T47D (cell line): ENCODE measurements at regions not wholly inside any gene's neighbourhood (a gene's known extent, or its start where the extent isn't known, plus 50 kb on each side); places are given as distances from the start of the nearest gene placed in this dataset.

Experiments
- DNase-seq, 2 experiments: peaks; one replicate each; pipeline versions ENCODE4 v3.0.0 to v3.0.0-alpha.2; 2011 to 2012; ENCODE audit warnings: low read depth in 1 of 2, low spot score in 1 of 2
- JUND ChIP-seq: IDR thresholded peaks from 2 replicates; pipeline ENCODE4 v1.6.1; 2012; ENCODE audit warnings: low read depth
- in situ Hi-C: cut with HindIII; loops from 2 replicates; pipeline ENCODE4 v1.10.0; 2016; ENCODE audit warnings: low sequenced_read_pairs, low pct_unique_long_range_greater_than_20kb

GRCh38 chr13:40503011-40503410 lies 163.4 kb downstream of the FOXO1 start:
- no peak for DNase-seq
- TF ChIP-seq JUND, result no peak
- in situ Hi-C loops, result no loop called here

- in situ Hi-C loops, result no loop called here
- DNase-seq, result peak in 1 of 2 experiments; percentile 42
- no peak for TF ChIP-seq JUND
These were observed 162.4 kb downstream of the FOXO1 start for GRCh38 chr13:40503966-40504591.

GRCh38 chr13:40504641-40505040 lies 161.8 kb downstream of the FOXO1 start:
- TF ChIP-seq JUND, result no peak
- no peak for DNase-seq
- in situ Hi-C loops, result no loop called here

GRCh38 chr13:40505196-40505595 lies 161.2 kb downstream of the FOXO1 start:
- in situ Hi-C loops, result no loop called here
- no peak for DNase-seq
- no peak for TF ChIP-seq JUND
